IPS DF 6.9 (cell line): ENCODE measurements at regions not wholly inside any gene's neighbourhood (a gene's known extent, or its start where the extent isn't known, plus 50 kb on each side); places are given as distances from the start of the nearest gene placed in this dataset.

Source experiments
- DNase-seq: peaks from one replicate; pipeline ENCODE4 v3.0.0-alpha.2; 2013; ENCODE audit warnings: low read depth, low spot score
- H3K27ac ChIP-seq: one replicate; pipeline ENCODE4 v1.5.1; 2013; ENCODE audit warnings: low read length, control low read depth
- H3K27me3 ChIP-seq: 2 replicates; pipeline ENCODE4 v1.6.1; 2013; ENCODE audit warnings: mild to moderate bottlenecking, low read length; ENCODE audit not compliant: control insufficient read depth, insufficient read depth
- H3K36me3 ChIP-seq: 2 replicates; pipeline ENCODE4 v1.6.1; 2013; ENCODE audit warnings: low read length; ENCODE audit not compliant: control insufficient read depth, insufficient read depth
- H3K4me1 ChIP-seq: 2 replicates; pipeline ENCODE4 v1.6.1; 2013; ENCODE audit warnings: low read length; ENCODE audit not compliant: control insufficient read depth, insufficient read depth
- H3K4me3 ChIP-seq: 2 replicates; pipeline ENCODE4 v1.5.1; 2013; ENCODE audit warnings: mild to moderate bottlenecking, low read length
- H3K9me3 ChIP-seq: 2 replicates; pipeline ENCODE4 v1.6.1; 2013; ENCODE audit warnings: low read length, inconsistent platforms; ENCODE audit not compliant: control insufficient read depth, insufficient read depth
- WGBS: extraction: QIAGEN DNeasy Blood & Tissue Kit; methylation state at CpG from one replicate; pipeline ENCODE4 v1.1.7; 2013; ENCODE audit warnings: mixed read lengths, missing lambda C conversion rate; ENCODE audit not compliant: insufficient read length, insufficient coverage; 5-methylcytosine and 5-hydroxymethylcytosine counted together

GRCh38 chr11:127392575-127392974, 392.0 kb upstream of the KIRREL3 start:
- Histone ChIP-seq H3K36me3 (no peaks in the 10 kb centered on the region), H3K27me3 (no peaks in the 10 kb centered on the region), H3K4me1 (no peaks in the 10 kb centered on the region), H3K9me3 (no peaks in the 10 kb centered on the region), H3K4me3 (no peak overlapping the region), H3K27ac (no peak overlapping the region)
- WGBS: no CpG with 5 or more reads among the region's 2 CpGs
- DNase-seq: no peak

- WGBS: no CpG with 5 or more reads among the region's 4 CpGs
- Histone ChIP-seq H3K4me3 (no peak overlapping the region), H3K9me3 (no peaks in the 10 kb centered on the region), H3K36me3 (no peaks in the 10 kb centered on the region), H3K27ac (no peak overlapping the region), H3K27me3 (no peaks in the 10 kb centered on the region), H3K4me1 (no peaks in the 10 kb centered on the region)
- no peak for DNase-seq
Observed at GRCh38 chr11:127390465-127390864, 389.9 kb upstream of the KIRREL3 start.

GRCh38 chr11:127385071-127385470, 384.5 kb upstream of the KIRREL3 start:
- no peaks in the 10 kb centered on the region for H3K27me3 ChIP-seq
- H3K36me3 ChIP-seq: no peaks in the 10 kb centered on the region
- H3K4me1 ChIP-seq: no peaks in the 10 kb centered on the region
- DNase-seq: no peak
- no peak overlapping the region for H3K27ac ChIP-seq
- H3K4me3 ChIP-seq: no peak overlapping the region
- no CpG with 5 or more reads among the region's 10 CpGs for WGBS
- H3K9me3 ChIP-seq: no peaks in the 10 kb centered on the region

DNA sequence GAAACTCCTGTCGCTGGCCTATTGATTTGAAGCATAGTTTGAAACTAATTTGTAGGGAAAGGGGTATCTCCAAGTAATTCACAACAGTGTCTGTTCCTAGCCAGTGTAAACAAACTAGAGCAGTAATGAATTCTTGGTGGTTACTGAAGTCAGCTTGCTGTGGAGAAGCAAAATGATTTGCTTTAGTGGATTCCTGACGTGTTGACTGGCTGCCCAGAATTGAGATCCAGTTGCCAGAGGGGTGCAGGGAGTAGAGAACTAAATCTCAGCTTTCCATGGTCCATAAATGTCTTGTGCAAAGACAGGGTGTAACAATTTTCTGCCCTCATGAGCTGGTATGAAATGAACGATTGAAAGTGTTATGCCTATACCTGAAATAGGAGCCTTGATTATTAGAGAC, 382.5 kb upstream of the KIRREL3 start:
- no peak for DNase-seq
- H3K4me3 ChIP-seq: no peak overlapping the region
- H3K4me1 ChIP-seq: no peaks in the 10 kb centered on the region
- H3K9me3 ChIP-seq: no peaks in the 10 kb centered on the region
- no peaks in the 10 kb centered on the region for H3K36me3 ChIP-seq
- WGBS: no CpG with 5 or more reads among the region's 3 CpGs
- no peaks in the 10 kb centered on the region for H3K27me3 ChIP-seq
- H3K27ac ChIP-seq: no peak overlapping the region

GRCh38 chr11:127381247-127381646, 380.7 kb upstream of the KIRREL3 start:
- Histone ChIP-seq H3K4me3 (no peak overlapping the region), H3K36me3 (no peaks in the 10 kb centered on the region), H3K4me1 (no peaks in the 10 kb centered on the region), H3K27me3 (no peaks in the 10 kb centered on the region), H3K9me3 (no peaks in the 10 kb centered on the region), H3K27ac (no peak overlapping the region)
- no CpG with 5 or more reads among the region's 3 CpGs for WGBS
- DNase-seq: no peak

DNA sequence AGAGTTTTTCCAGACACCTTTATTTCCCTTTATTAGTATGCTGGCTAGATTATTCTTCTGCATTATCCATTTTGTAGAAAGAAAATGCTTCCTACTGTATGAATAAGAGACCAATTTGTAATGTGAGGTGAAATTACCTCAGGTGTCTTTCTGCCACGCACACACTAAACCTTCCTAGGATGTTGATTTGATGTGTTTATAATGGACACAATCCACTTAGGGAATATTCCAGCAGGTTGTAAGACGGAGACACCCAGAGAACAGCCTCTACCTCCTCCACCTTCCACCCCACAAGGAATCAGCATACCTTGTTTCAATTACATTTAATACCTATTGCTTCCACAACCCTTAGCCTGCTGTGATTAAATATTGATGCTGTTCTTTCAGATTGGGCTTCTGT, 379.1 kb upstream of the KIRREL3 start:
- H3K9me3 ChIP-seq: no peaks in the 10 kb centered on the region
- H3K4me3 ChIP-seq: no peak overlapping the region
- no CpG with 5 or more reads among the region's 2 CpGs for WGBS
- no peaks in the 10 kb centered on the region for H3K36me3 ChIP-seq
- no peak for DNase-seq
- no peak overlapping the region for H3K27ac ChIP-seq
- no peaks in the 10 kb centered on the region for H3K4me1 ChIP-seq
- H3K27me3 ChIP-seq: no peaks in the 10 kb centered on the region

DNA sequence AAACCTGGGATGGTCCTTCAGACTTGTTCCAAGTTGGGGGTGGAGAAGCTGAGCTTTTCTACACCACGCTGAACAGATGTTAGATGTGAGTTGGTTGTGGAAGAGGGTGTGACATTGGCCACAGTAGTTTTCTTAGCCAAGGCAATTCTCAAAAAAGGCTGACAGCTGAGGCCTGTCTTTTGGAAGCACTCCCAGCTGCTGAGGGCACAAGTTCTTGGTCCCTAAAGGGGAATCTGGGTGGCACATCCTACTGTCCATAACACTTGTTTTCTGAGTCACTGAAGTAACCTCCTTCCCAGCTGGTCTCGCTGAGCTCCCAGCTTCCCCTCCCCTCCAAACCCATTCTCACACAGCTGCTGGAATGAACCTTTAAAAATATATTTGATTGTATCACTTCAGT, 375.7 kb upstream of the KIRREL3 start:
- no peak overlapping the region for H3K4me3 ChIP-seq
- H3K27ac ChIP-seq: no peak overlapping the region
- no peaks in the 10 kb centered on the region for H3K27me3 ChIP-seq
- H3K4me1 ChIP-seq: no peaks in the 10 kb centered on the region
- no peak for DNase-seq
- no peaks in the 10 kb centered on the region for H3K36me3 ChIP-seq
- WGBS: no CpG with 5 or more reads among the region's 2 CpGs
- H3K9me3 ChIP-seq: no peaks in the 10 kb centered on the region

GRCh38 chr11:127369356-127369755, 368.8 kb upstream of the KIRREL3 start:
- WGBS: no CpG with 5 or more reads among the region's 8 CpGs

GRCh38 chr11:127362754-127363308, 362.3 kb upstream of the KIRREL3 start:
- Histone ChIP-seq H3K36me3 (no peaks in the 10 kb centered on the region), H3K27me3 (no peaks in the 10 kb centered on the region), H3K9me3 (no peaks in the 10 kb centered on the region), H3K27ac (no peak overlapping the region), H3K4me1 (peaks cover 3% of the 10 kb centered on the region; the same call in 1 of the 2 replicates), H3K4me3 (no peak overlapping the region)
- WGBS: no CpG with 5 or more reads among the region's 14 CpGs
- DNase-seq: no peak

More at GRCh38 chr11:127369356-127369755, 368.8 kb upstream of the KIRREL3 start:
- H3K9me3 ChIP-seq: no peaks in the 10 kb centered on the region
- no peak overlapping the region for H3K27ac ChIP-seq
- H3K27me3 ChIP-seq: no peaks in the 10 kb centered on the region
- no peaks in the 10 kb centered on the region for H3K36me3 ChIP-seq
- H3K4me3 ChIP-seq: no peak overlapping the region
- no peak for DNase-seq
- H3K4me1 ChIP-seq: no peaks in the 10 kb centered on the region

DNA sequence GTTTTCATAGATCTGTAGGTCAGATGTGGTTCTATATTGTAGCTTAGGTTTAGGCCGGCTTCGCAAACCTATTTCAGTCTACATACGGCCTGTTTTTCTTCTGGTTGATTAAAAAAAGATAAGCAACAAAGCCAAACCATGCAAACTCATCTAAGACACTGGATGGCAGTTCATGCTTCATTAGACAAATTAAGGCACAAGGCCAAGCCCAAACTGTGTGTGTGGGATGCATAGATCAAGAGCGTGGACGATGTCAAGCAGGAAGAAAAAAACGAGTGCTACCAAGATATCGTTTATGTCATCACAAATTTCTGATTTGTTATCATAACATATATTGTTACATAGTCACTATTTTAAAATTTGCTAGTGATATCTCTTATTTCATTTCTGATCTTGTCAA, 357.6 kb upstream of the KIRREL3 start:
- DNase-seq: no peak
- Histone ChIP-seq H3K4me1 (peaks cover 3% of the 10 kb centered on the region; the same call in 1 of the 2 replicates), H3K4me3 (no peak overlapping the region), H3K9me3 (no peaks in the 10 kb centered on the region), H3K27ac (no peak overlapping the region), H3K36me3 (no peaks in the 10 kb centered on the region), H3K27me3 (no peaks in the 10 kb centered on the region)
- no CpG with 5 or more reads among the region's 7 CpGs for WGBS

- H3K27ac ChIP-seq: no peak overlapping the region
- no peak overlapping the region for H3K4me3 ChIP-seq
- H3K27me3 ChIP-seq: no peaks in the 10 kb centered on the region
- H3K9me3 ChIP-seq: peaks cover 1% of the 10 kb centered on the region; the same call in 1 of the 2 replicates
- no peak for DNase-seq
- no peaks in the 10 kb centered on the region for H3K4me1 ChIP-seq
- no peaks in the 10 kb centered on the region for H3K36me3 ChIP-seq
- WGBS: no CpG with 5 or more reads among the region's 3 CpGs
Observed at GRCh38 chr11:127350476-127350875, 349.9 kb upstream of the KIRREL3 start.
